ENCODE measurements at regions not wholly inside any gene's neighbourhood (a gene's known extent, or its start where the extent isn't known, plus 50 kb on each side); places are given as distances from the start of the nearest gene placed in this dataset.

GRCh38 chr3:81853431-81853830 is 92.0 kb upstream of the GBE1 start:
- no peak for TF ChIP-seq CTCF (IDR thresholded peaks at IDR 0.05; ENCODE audit: low read length)
- no peak for TF ChIP-seq EZH2 (optimal IDR thresholded peaks at IDR 0.05; ENCODE audit: low read depth, low read length)
- TF ChIP-seq EZH2phosphoT487 (IDR thresholded peaks at IDR 0.05; ENCODE audit: low read length), result no peak

Data from MM.1S (cell line).